KMS-11 (cell line): ENCODE measurements at regions not wholly inside any gene's neighbourhood (a gene's known extent, or its start where the extent isn't known, plus 50 kb on each side); places are given as distances from the start of the nearest gene placed in this dataset.

Experiments used
- H2AFZ ChIP-seq: fragments of 200-600 bp; sonication (generic); 2 replicates; pipeline ENCODE4 v1.6.1; 2016; ENCODE audit warnings: antibody characterized with exemption, mixed run types, low read depth
- H3K27ac ChIP-seq: fragments of 200-600 bp; sonication (generic); 2 replicates; pipeline ENCODE4 v1.6.1; 2016; ENCODE audit warnings: mild to moderate bottlenecking, mixed run types
- H3K27me3 ChIP-seq: fragments of 200-600 bp; sonication (generic); 2 replicates; pipeline ENCODE4 v1.6.1; 2017; ENCODE audit warnings: mild to moderate bottlenecking, low read depth, mixed run types, moderate library complexity; ENCODE audit not compliant: insufficient read depth
- H3K36me3 ChIP-seq: fragments of 200-600 bp; sonication (generic); 2 replicates; pipeline ENCODE4 v1.6.1; 2017; ENCODE audit warnings: mild to moderate bottlenecking, mixed run types; ENCODE audit not compliant: insufficient read depth
- H3K4me1 ChIP-seq: fragments of 200-600 bp; sonication (generic); 2 replicates; pipeline ENCODE4 v1.6.1; 2016; ENCODE audit warnings: mild to moderate bottlenecking, low read depth, mixed run types; ENCODE audit not compliant: poor library complexity, severe bottlenecking
- H3K4me2 ChIP-seq: fragments of 200-600 bp; sonication (generic); 2 replicates; pipeline ENCODE4 v1.7.0; 2016; ENCODE audit warnings: mild to moderate bottlenecking, mixed run types
- H3K4me3 ChIP-seq: fragments of 200-600 bp; sonication (generic); IDR thresholded peaks from 2 replicates; pipeline ENCODE4 v1.6.1; 2017; ENCODE audit warnings: low read depth, low read length, mixed read lengths; ENCODE audit not compliant: insufficient read depth
- H3K79me2 ChIP-seq: fragments of 200-600 bp; sonication (generic); 2 replicates; pipeline ENCODE4 v1.6.1; 2016; ENCODE audit warnings: low read depth, mixed run types; ENCODE audit not compliant: insufficient read depth
- H3K9ac ChIP-seq: fragments of 200-600 bp; sonication (generic); 2 replicates; pipeline ENCODE4 v1.6.1; 2016; ENCODE audit warnings: mild to moderate bottlenecking, mixed run types
- H4K20me1 ChIP-seq: fragments of 200-600 bp; sonication (generic); 2 replicates; pipeline ENCODE4 v1.6.1; 2016; ENCODE audit warnings: mild to moderate bottlenecking, mixed run types; ENCODE audit not compliant: insufficient read depth
- CTCF ChIP-seq: fragments of 200-600 bp; sonication (generic); conservative IDR thresholded peaks from 2 replicates; pipeline ENCODE4 v1.6.1; 2017; ENCODE audit warnings: low read depth, mild to moderate bottlenecking, antibody characterized with exemption, low read length, moderate library complexity, mixed read lengths

- Histone ChIP-seq H3K9ac (no peak overlapping the region), H3K27ac (no peak overlapping the region), H3K4me3 (no peak overlapping the region), H4K20me1 (no peaks in the 10 kb centered on the region), H3K4me1 (no peaks in the 10 kb centered on the region), H2AFZ (no peak overlapping the region), H3K36me3 (no peaks in the 10 kb centered on the region), H3K4me2 (no peak overlapping the region), H3K27me3 (no peaks in the 10 kb centered on the region), H3K79me2 (no peaks in the 10 kb centered on the region)
- TF ChIP-seq CTCF: no peak
These were observed 188.3 kb upstream of the THBS1 start for GRCh38 chr15:39392469-39393047.

- Histone ChIP-seq H3K4me2 (no peak overlapping the region), H3K27ac (no peak overlapping the region), H3K79me2 (no peaks in the 10 kb centered on the region), H3K9ac (no peak overlapping the region), H3K27me3 (no peaks in the 10 kb centered on the region), H3K4me1 (peaks cover 9% of the 10 kb centered on the region), H4K20me1 (no peaks in the 10 kb centered on the region), H2AFZ (no peak overlapping the region), H3K36me3 (no peaks in the 10 kb centered on the region), H3K4me3 (no peak overlapping the region)
- no peak for TF ChIP-seq CTCF
These were observed 187.1 kb upstream of the THBS1 start for GRCh38 chr15:39393575-39394335.

- Histone ChIP-seq H3K36me3 (no peaks in the 10 kb centered on the region), H3K9ac (no peak overlapping the region), H3K27me3 (no peaks in the 10 kb centered on the region), H3K4me3 (no peak overlapping the region), H3K4me1 (peaks cover 9% of the 10 kb centered on the region), H2AFZ (no peak overlapping the region), H3K27ac (no peak overlapping the region), H4K20me1 (no peaks in the 10 kb centered on the region), H3K79me2 (no peaks in the 10 kb centered on the region), H3K4me2 (no peak overlapping the region)
- no peak for TF ChIP-seq CTCF
These were observed 186.4 kb upstream of the THBS1 start for GRCh38 chr15:39394496-39394895.

GRCh38 chr15:39396979-39397615 lies 183.8 kb upstream of the THBS1 start:
- no peak overlapping the region for H3K4me2 ChIP-seq
- no peaks in the 10 kb centered on the region for H3K36me3 ChIP-seq
- no peak for TF ChIP-seq CTCF
- no peaks in the 10 kb centered on the region for H4K20me1 ChIP-seq
- no peaks in the 10 kb centered on the region for H3K27me3 ChIP-seq
- H3K9ac ChIP-seq: no peak overlapping the region
- peaks cover 9% of the 10 kb centered on the region for H3K4me1 ChIP-seq
- H2AFZ ChIP-seq: no peak overlapping the region
- no peaks in the 10 kb centered on the region for H3K79me2 ChIP-seq
- no peak overlapping the region for H3K4me3 ChIP-seq
- H3K27ac ChIP-seq: no peak overlapping the region
